HS-5 (cell line): ENCODE measurements at regions not wholly inside any gene's neighbourhood (a gene's known extent, or its start where the extent isn't known, plus 50 kb on each side); places are given as distances from the start of the nearest gene placed in this dataset.

Experiments used
- DNase-seq: peaks from one replicate; pipeline ENCODE4 v3.0.0-alpha.2; 2012; ENCODE audit warnings: low read depth

GRCh38 chr7:3195160-3195559, 105.9 kb upstream of the SDK1 start:
- DNase-seq: no peak

- DNase-seq: no peak
Measured at GRCh38 chr7:3196629-3197400, 104.2 kb upstream of the SDK1 start.

DNA sequence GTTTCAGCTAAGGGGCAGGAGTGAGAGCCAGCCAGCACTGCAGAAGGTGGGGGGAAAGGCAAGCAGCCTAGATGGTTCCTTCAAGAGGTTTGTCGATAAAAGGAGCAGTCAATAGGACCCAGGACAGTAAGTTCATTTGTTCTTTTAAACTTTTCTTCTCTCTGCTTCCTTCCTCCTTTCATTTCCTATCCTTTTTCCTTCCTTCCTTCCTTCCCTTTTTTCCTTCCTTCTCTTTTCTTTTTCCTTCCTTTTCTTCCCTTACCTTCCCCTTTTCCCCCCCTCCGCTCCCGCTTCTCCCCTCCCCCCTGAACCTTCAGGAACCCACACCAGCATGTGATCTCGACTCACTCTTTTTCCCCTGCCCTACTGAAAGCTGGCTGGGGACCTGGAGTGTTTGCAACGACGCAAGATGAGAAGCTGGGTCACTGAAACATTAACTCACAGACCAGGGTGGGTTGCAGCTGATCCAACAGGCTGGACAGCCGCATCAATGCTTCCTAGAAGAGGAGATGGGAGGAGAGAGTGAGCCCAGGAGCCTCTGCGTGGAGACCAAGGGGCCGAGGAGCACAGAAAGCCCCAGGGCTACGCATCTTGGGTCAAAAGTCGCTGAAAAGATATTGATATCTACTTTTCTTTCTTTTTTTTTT, 103.4 kb upstream of the SDK1 start:
- DNase-seq: no peak

GRCh38 chr7:3198316-3198715, 102.7 kb upstream of the SDK1 start:
- DNase-seq: no peak

DNA sequence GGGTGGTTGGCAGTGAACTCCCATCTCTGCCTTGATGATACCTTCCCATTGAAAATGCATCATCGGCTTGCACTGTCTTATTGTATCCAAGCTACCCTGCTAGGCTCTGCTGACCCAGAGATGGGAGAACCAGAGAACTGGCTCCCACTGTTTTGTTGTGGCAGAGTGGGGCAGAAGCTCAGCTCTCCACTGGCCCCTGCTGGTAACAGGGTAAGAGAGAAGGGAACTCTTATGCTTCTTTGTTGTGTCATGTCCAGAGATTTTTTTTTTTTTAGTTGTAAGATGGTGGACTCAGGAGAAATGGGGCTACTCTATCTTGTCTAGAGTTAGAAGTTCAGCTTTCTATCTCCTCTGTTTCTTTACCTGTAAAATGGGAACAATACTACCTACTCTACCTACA, 100.5 kb upstream of the SDK1 start:
- no peak for DNase-seq

DNA sequence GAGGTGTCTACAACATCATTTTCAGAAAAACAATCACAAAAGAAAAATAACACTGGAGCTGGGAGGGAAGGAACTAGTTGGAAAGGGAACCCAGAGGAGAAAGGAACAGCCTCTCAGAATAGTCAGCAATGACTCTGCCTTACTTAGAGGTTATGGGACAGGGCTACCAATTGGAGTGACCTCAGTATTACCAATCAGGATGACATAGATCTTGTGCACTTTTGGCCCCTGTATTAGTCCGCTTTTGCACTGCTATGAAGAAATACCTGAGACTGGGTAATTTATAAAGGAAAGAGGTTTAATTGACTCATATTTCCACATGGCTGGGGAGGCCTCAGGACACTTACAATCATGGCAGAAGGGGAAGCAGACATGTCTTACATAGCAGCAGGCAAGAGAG, 99.7 kb upstream of the SDK1 start:
- DNase-seq: no peak

- no peak for DNase-seq
Measured at GRCh38 chr7:3201937-3202710, 98.9 kb upstream of the SDK1 start.

- DNase-seq: no peak
Measured at GRCh38 chr7:3204526-3204925, 96.5 kb upstream of the SDK1 start.

DNA sequence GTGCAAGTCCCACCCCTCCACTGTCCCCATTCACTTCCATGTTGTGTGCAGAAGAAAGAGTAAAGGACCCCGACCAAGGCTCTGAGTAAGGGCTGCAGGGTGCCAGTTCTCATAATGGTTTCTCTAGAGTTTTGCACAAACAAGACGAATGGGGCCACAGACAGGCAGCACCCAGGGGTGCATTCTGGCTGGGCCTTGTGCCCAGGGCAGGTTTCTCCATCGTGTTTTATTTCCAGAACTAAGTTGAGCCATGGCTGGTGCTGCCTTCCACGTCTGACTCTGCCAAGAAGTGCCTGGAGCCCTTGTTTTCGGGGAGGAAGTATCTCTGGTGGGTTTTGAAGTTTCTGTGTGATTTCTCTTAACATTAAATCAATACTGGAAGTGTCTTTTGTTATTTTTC, 95.0 kb upstream of the SDK1 start:
- no peak for DNase-seq

DNA sequence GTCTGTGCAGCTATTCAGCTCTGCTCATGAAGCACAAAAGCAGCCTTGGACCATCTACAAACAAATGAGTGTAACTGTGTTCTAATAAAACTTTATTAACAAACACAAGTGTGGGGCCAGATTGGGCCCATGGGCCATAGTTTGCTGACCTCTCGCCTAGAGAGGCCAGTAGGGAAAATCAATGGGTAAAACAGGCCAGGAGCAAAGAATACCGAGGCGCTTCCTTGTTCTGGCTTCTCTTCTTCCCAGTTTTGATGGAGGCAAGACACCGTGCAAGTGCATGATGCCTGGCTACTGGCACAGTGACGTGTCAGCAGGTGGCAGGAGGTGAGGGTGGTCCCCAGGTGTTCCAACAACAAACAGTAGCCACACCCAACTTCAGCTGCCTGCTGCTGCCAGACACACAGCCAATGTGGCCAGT, 94.3 kb upstream of the SDK1 start:
- DNase-seq: no peak

GRCh38 chr7:3207387-3207902, 93.6 kb upstream of the SDK1 start:
- DNase-seq: no peak

DNA sequence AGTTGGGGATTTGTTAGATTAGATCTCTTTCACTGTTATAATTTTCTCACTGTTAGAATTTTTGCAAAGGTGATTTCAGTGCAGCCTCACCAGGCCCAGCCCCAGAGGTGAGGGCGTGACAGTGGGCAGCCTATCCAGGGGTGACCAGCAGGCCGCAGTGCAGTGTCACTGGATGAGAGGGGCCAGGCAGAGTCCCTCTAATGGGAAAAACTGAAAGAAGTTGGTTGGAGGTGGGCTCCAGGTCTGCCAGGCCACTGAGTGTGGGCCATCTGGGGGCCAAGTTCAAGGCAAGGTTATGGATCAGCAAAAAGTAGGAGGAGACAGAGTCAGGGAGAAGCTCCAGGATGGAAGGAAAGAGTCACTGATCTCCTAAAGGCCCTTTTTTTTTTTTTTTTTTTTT, 90.5 kb upstream of the SDK1 start:
- no peak for DNase-seq

DNA sequence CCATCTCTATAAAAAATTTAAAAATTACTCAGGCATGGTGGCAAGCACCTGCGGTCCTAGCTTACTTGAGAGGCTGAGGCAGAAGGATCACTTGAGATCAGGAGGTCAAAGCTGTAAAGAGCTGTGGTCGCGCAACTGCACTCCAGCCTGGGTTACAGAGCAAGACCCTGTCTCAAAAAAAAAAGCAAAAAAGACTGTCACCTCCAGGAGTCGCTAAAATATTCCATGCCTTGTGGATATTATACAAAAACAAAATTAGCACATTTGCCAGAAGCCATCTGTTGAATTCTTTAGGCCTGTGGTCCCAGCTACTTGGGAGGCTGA, 87.0 kb upstream of the SDK1 start:
- no peak for DNase-seq

GRCh38 chr7:3215624-3216585, 85.1 kb upstream of the SDK1 start:
- DNase-seq: no peak

GRCh38 chr7:3217166-3217565, 83.9 kb upstream of the SDK1 start:
- DNase-seq: no peak

GRCh38 chr7:3218411-3219225, 82.4 kb upstream of the SDK1 start:
- DNase-seq: no peak

GRCh38 chr7:3229904-3230470, 71.1 kb upstream of the SDK1 start:
- DNase-seq: no peak

DNA sequence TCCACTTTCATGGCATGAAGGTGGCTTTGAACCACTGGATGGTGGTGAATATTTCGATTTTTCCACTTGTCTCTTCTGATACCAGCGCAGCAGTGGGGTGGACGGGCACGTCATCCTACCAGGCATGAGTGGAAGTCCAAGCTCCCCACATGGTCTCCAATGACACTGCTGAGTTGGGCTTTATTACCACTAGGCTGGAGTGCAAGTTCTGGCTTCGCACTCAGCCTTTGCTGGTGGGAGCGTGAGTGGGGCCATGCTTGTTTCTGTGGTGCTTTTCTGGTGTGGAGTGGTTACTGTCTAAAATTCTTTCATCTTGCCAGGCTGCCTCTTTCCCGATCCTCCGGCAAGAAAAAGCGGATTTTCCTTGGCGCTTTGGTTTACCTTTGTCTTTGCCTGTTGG, 70.1 kb upstream of the SDK1 start:
- no peak for DNase-seq

- no peak for DNase-seq
Measured at GRCh38 chr7:3232228-3232627, 68.8 kb upstream of the SDK1 start.

- no peak for DNase-seq
Measured at GRCh38 chr7:3233301-3233700, 67.8 kb upstream of the SDK1 start.

DNA sequence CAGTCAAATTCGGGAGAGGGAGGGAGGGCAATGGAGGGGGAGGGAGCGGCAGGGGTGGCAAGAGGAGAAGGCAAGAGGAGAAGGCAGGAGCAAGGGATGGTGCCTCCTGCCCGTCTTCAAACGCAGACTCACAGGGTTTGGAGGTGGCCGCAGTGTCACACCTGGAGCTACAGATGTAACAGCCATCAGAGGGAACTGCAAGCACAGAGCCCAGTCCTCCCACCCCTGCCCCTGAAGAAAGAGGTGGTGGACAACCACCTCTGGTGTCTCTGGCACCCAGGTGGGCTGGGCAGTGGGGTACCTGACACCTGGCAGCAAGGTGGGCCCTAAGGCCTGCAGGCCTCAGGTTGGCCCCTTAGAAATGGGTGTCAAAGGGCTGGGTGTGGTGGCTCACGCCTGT, 67.0 kb upstream of the SDK1 start:
- DNase-seq: no peak
